Muscle layer of duodenum (tissue), 2 donors: ENCODE measurements at regions not wholly inside any gene's neighbourhood (a gene's known extent, or its start where the extent isn't known, plus 50 kb on each side); places are given as distances from the start of the nearest gene placed in this dataset.

Source experiments
- H3K27ac ChIP-seq: one replicate; pipeline ENCODE4 v1.7.0; 2013; ENCODE audit warnings: mild to moderate bottlenecking, low read length
- H3K27me3 ChIP-seq: one replicate; pipeline ENCODE4 v1.7.0; 2013; ENCODE audit warnings: low read depth, mild to moderate bottlenecking, control low read depth, low read length
- H3K36me3 ChIP-seq, 2 donors: one replicate each; pipeline ENCODE4 v1.7.0; 2013; ENCODE audit warnings: low read length in 2 of 2, control low read depth in 1 of 2, mild to moderate bottlenecking in 1 of 2; ENCODE audit not compliant: insufficient read depth in 2 of 2, control insufficient read depth in 1 of 2
- H3K4me1 ChIP-seq, 2 donors: one replicate each; pipeline ENCODE4 v1.7.0; 2013; ENCODE audit warnings: low read length in 2 of 2, mild to moderate bottlenecking in 2 of 2, control low read depth in 1 of 2, moderate library complexity in 1 of 2; ENCODE audit not compliant: insufficient read depth in 2 of 2, control insufficient read depth in 1 of 2
- H3K4me3 ChIP-seq, 2 donors: one replicate each; pipeline ENCODE4 v1.7.0; 2013; ENCODE audit warnings: low read length in 2 of 2, low read depth in 1 of 2, mild to moderate bottlenecking in 1 of 2
- H3K9me3 ChIP-seq, 2 donors: one replicate each; pipeline ENCODE4 v1.7.0; 2013; ENCODE audit warnings: low read length in 2 of 2, control low read depth in 1 of 2, mild to moderate bottlenecking in 1 of 2; ENCODE audit not compliant: control insufficient read depth in 1 of 2
- donor health status: healthy.

- no peaks in the 10 kb centered on the region for H3K4me1 ChIP-seq
- no peaks in the 10 kb centered on the region for H3K36me3 ChIP-seq
- H3K27ac ChIP-seq = no peak overlapping the region
- no peaks in the 10 kb centered on the region for H3K27me3 ChIP-seq
- H3K4me3 ChIP-seq = no peak overlapping the region
- H3K9me3 ChIP-seq = peaks cover 4 to 5% of the 10 kb centered on the region in 2 donors
These were observed 106.8 kb downstream of the C1D start for GRCh38 chr2:67955748-67956603.

GRCh38 chr2:67965246-67965645 is 97.6 kb downstream of the C1D start:
- Histone ChIP-seq H3K4me1 (no peaks in the 10 kb centered on the region), H3K27ac (no peak overlapping the region), H3K9me3 (no peaks in the 10 kb centered on the region), H3K4me3 (no peak overlapping the region), H3K36me3 (no peaks in the 10 kb centered on the region), H3K27me3 (no peaks in the 10 kb centered on the region)

GRCh38 chr2:67970071-67970470 is 92.7 kb downstream of the C1D start:
- Histone ChIP-seq H3K27ac (no peak overlapping the region), H3K4me3 (no peak overlapping the region), H3K27me3 (no peaks in the 10 kb centered on the region), H3K36me3 (no peaks in the 10 kb centered on the region), H3K9me3 (no peaks in the 10 kb centered on the region), H3K4me1 (peaks cover 0 to 4% of the 10 kb centered on the region in 2 donors)

- no peak overlapping the region for H3K4me3 ChIP-seq
- peaks cover 0 to 4% of the 10 kb centered on the region in 2 donors for H3K4me1 ChIP-seq
- H3K27me3 ChIP-seq = no peaks in the 10 kb centered on the region
- H3K27ac ChIP-seq = no peak overlapping the region
- H3K36me3 ChIP-seq = no peaks in the 10 kb centered on the region
- H3K9me3 ChIP-seq = no peaks in the 10 kb centered on the region
These were observed 92.3 kb downstream of the C1D start for GRCh38 chr2:67970542-67970941.

- Histone ChIP-seq H3K4me1 (peaks cover 0 to 4% of the 10 kb centered on the region in 2 donors), H3K9me3 (no peaks in the 10 kb centered on the region), H3K27me3 (no peaks in the 10 kb centered on the region), H3K4me3 (no peak overlapping the region), H3K27ac (no peak overlapping the region), H3K36me3 (no peaks in the 10 kb centered on the region)
These were observed 88.0 kb downstream of the C1D start for GRCh38 chr2:67974559-67975430.

- Histone ChIP-seq H3K9me3 (peaks cover 3 to 7% of the 10 kb centered on the region in 2 donors), H3K36me3 (no peaks in the 10 kb centered on the region), H3K4me3 (no peak overlapping the region), H3K4me1 (peaks cover 0 to 4% of the 10 kb centered on the region in 2 donors), H3K27me3 (no peaks in the 10 kb centered on the region), H3K27ac (no peak overlapping the region)
These were observed 85.3 kb downstream of the C1D start for GRCh38 chr2:67977464-67977863.

- Histone ChIP-seq H3K4me1 (no peaks in the 10 kb centered on the region), H3K9me3 (peaks cover 3 to 7% of the 10 kb centered on the region in 2 donors), H3K27me3 (no peaks in the 10 kb centered on the region), H3K27ac (no peak overlapping the region), H3K36me3 (no peaks in the 10 kb centered on the region), H3K4me3 (no peak overlapping the region)
These were observed 79.8 kb downstream of the C1D start for GRCh38 chr2:67982956-67983355.

- Histone ChIP-seq H3K36me3 (no peaks in the 10 kb centered on the region), H3K27me3 (no peaks in the 10 kb centered on the region), H3K9me3 (peaks cover 3 to 7% of the 10 kb centered on the region in 2 donors), H3K27ac (no peak overlapping the region), H3K4me3 (no peak overlapping the region), H3K4me1 (no peaks in the 10 kb centered on the region)
These were observed 78.2 kb downstream of the C1D start for GRCh38 chr2:67984600-67984999.

- Histone ChIP-seq H3K9me3 (peaks cover 0 to 3% of the 10 kb centered on the region in 2 donors), H3K36me3 (no peaks in the 10 kb centered on the region), H3K27ac (no peak overlapping the region), H3K4me3 (no peak overlapping the region), H3K27me3 (no peaks in the 10 kb centered on the region), H3K4me1 (no peaks in the 10 kb centered on the region)
These were observed 77.2 kb downstream of the C1D start for GRCh38 chr2:67985586-67985985.

- Histone ChIP-seq H3K36me3 (no peaks in the 10 kb centered on the region), H3K27ac (no peak overlapping the region), H3K4me3 (no peak overlapping the region), H3K9me3 (no peaks in the 10 kb centered on the region), H3K27me3 (no peaks in the 10 kb centered on the region), H3K4me1 (no peaks in the 10 kb centered on the region)
These were observed 76.5 kb downstream of the C1D start for GRCh38 chr2:67986258-67986657.
